ENCODE measurements at regions not wholly inside any gene's neighbourhood (a gene's known extent, or its start where the extent isn't known, plus 50 kb on each side); places are given as distances from the start of the nearest gene placed in this dataset.
"Not testable (repeated sequence)": the region's sequence is repeated elsewhere in the genome, so short reads cannot be mapped to it uniquely, and the experiment has no call there.

- TF ChIP-seq CTCF, POLR2A (IDR thresholded peaks at IDR 0.05): not testable (repeated sequence)
Measured at GRCh38 chr6:27047725-27048124, 199.8 kb upstream of the PRSS16 start.

All from adrenal gland (tissue), 5 donors.